ENCODE measurements at regions not wholly inside any gene's neighbourhood (a gene's known extent, or its start where the extent isn't known, plus 50 kb on each side); places are given as distances from the start of the nearest gene placed in this dataset.

GRCh38 chr1:181430015-181430885, 53.1 kb upstream of the CACNA1E start:
- no peak for DNase-seq (ENCODE audit: low spot score)
